Liver (tissue), 8 donors: ENCODE measurements at regions not wholly inside any gene's neighbourhood (a gene's known extent, or its start where the extent isn't known, plus 50 kb on each side); places are given as distances from the start of the nearest gene placed in this dataset.

Experiments
- DNase-seq: peaks from one replicate; pipeline ENCODE4 v3.0.0-alpha.2; 2017; ENCODE audit warnings: low spot score
- H3K27ac ChIP-seq, 2 donors: one replicate each; pipeline ENCODE4 v1.7.0; 2013; ENCODE audit warnings: inconsistent platforms in 2 of 2, low read length in 2 of 2, control low read depth in 1 of 2, low read depth in 1 of 2, mild to moderate bottlenecking in 1 of 2
- H3K27me3 ChIP-seq, 4 donors: one replicate each; pipeline versions ENCODE4 v1.6.1 to v1.7.0; 2013; ENCODE audit warnings: low read length in 3 of 4, inconsistent platforms in 1 of 4, mild to moderate bottlenecking in 1 of 4, moderate library complexity in 1 of 4; ENCODE audit not compliant: control insufficient read depth in 4 of 4, insufficient read depth in 4 of 4
- H3K36me3 ChIP-seq, 4 donors: one replicate each; pipeline versions ENCODE4 v1.6.1 to v1.7.0; 2013; ENCODE audit warnings: low read length in 3 of 4, mild to moderate bottlenecking in 3 of 4, low read depth in 1 of 4, moderate library complexity in 1 of 4; ENCODE audit not compliant: control insufficient read depth in 4 of 4, insufficient read depth in 3 of 4
- H3K4me1 ChIP-seq, 4 donors: one replicate each; pipeline versions ENCODE4 v1.6.1 to v1.7.0; 2013; ENCODE audit warnings: low read length in 3 of 4, mild to moderate bottlenecking in 3 of 4, moderate library complexity in 1 of 4; ENCODE audit not compliant: control insufficient read depth in 4 of 4, insufficient read depth in 4 of 4
- H3K4me3 ChIP-seq, 3 donors: one replicate each; pipeline versions ENCODE4 v1.6.1 to v1.7.0; 2013; ENCODE audit warnings: low read length in 3 of 3, control low read depth in 1 of 3, low read depth in 1 of 3, mild to moderate bottlenecking in 1 of 3
- H3K9ac ChIP-seq, 2 donors: one replicate each; pipeline ENCODE4 v1.7.0; 2013; ENCODE audit warnings: low read length in 2 of 2, mild to moderate bottlenecking in 2 of 2, moderate library complexity in 2 of 2, control low read depth in 1 of 2, low read depth in 1 of 2
- H3K9me3 ChIP-seq, 4 donors: one replicate each; pipeline versions ENCODE4 v1.6.1 to v1.7.0; 2013; ENCODE audit warnings: low read length in 3 of 4; ENCODE audit not compliant: control insufficient read depth in 4 of 4
- CTCF ChIP-seq: fragments of 150-350 bp; IDR thresholded peaks from 2 replicates; pipeline ENCODE4 v1.5.1; 2017; ENCODE audit warnings: improper control_type of control experiment, low read depth, low read length; ENCODE audit not compliant: missing input control
- EGR1 ChIP-seq, 2 donors: IDR thresholded peaks; 2 replicates each; pipeline ENCODE4 v1.6.1; 2016 to 2018; ENCODE audit warnings: antibody characterized with exemption in 2 of 2, low read depth in 2 of 2
- FOXA1 ChIP-seq: IDR thresholded peaks from 2 replicates; pipeline ENCODE4 v1.6.1; 2016; ENCODE audit warnings: antibody characterized with exemption
- HNF4A ChIP-seq, 2 donors: conservative IDR thresholded peaks; 2 replicates each; pipeline ENCODE4 v1.6.1; 2016; ENCODE audit warnings: antibody characterized with exemption in 2 of 2, mild to moderate bottlenecking in 2 of 2
- HNF4G ChIP-seq: IDR thresholded peaks from 2 replicates; pipeline ENCODE4 v1.6.1; 2016; ENCODE audit warnings: antibody characterized with exemption
- JUND ChIP-seq, 2 donors: IDR thresholded peaks; 2 replicates each; pipeline ENCODE4 v1.6.1; 2016; ENCODE audit warnings: antibody characterized with exemption in 2 of 2
- RAD21 ChIP-seq, 2 donors: IDR thresholded peaks; 2 replicates each; pipeline ENCODE4 v1.6.1; 2016; ENCODE audit warnings: antibody characterized with exemption in 2 of 2, mild to moderate bottlenecking in 2 of 2
- RXRA ChIP-seq, 2 donors: IDR thresholded peaks; 2 replicates each; pipeline ENCODE4 v1.6.1; 2017 to 2018; ENCODE audit warnings: antibody characterized with exemption in 2 of 2, mild to moderate bottlenecking in 1 of 2
- SP1 ChIP-seq: IDR thresholded peaks from 2 replicates; pipeline ENCODE4 v1.6.1; 2018; ENCODE audit warnings: antibody characterized with exemption, mild to moderate bottlenecking
- TAF1 ChIP-seq: conservative IDR thresholded peaks from 2 replicates; pipeline ENCODE4 v1.6.1; 2016; ENCODE audit warnings: antibody characterized with exemption, mild to moderate bottlenecking
- WGBS: extraction: QIAGEN DNeasy Blood & Tissue Kit; methylation state at CpG from one replicate; pipeline ENCODE4 v1.1.7; 2013; 5-methylcytosine and 5-hydroxymethylcytosine counted together
- TF ChIP-seq, protein P1 (sequence below): IDR thresholded peaks from 2 replicates; pipeline ENCODE4 v1.6.1; 2016; ENCODE audit warnings: antibody characterized with exemption, mild to moderate bottlenecking
- TF ChIP-seq, protein P2 (sequence below): IDR thresholded peaks from 2 replicates; pipeline ENCODE4 v1.6.1; 2016; ENCODE audit warnings: antibody characterized with exemption
- TF ChIP-seq, protein P3 (sequence below): IDR thresholded peaks from 2 replicates; pipeline ENCODE4 v1.6.1; 2016; ENCODE audit warnings: antibody characterized with exemption
- donor health status: healthy.
- donor health status: healthy.
- donor health status: healthy.
- donor health status: healthy.
- donor health status: healthy.

DNA sequence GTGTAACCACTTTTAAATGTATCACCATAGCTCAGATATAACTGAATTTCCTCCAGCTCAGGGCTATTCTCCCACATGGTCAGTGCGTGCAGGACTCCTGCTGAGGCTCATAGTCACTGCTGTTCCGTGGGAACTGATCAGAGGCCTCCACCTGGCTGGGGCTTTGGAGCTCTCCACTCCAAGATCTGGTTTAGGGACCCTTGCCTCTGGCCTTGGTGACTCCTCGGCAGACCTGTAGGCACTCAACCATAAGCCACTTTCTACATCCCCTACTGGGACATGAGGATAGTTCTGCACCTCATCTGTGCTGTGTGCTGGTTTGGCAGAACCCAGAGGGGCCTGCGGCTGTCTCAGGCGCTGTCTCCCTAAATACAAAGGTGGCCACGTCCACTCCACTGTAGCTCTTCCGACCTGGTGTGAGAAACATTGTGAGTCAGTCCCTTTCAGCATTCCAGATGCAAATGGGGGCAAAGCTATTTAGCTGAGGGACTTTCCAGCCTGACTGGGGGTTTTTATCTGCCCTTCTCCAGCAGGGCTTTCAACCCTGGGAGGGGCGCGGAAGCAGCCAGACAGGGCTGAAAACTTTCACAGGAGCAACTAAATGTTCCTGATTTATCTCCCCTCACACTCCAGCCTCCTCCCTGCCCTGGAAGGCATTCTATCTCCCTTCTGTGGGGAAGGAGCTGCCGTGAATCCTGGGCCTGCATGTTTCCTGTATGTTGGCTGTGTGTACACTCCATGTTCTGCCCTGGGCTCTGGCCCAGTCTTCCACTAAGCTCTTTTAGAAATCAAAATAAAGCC is 218.3 kb upstream of the DAAM1 start:
- Histone ChIP-seq H3K4me1 (no peaks in the 10 kb centered on the region), H3K27me3 (no peaks in the 10 kb centered on the region), H3K27ac (no peak overlapping the region), H3K36me3 (no peaks in the 10 kb centered on the region), H3K9ac (no peak overlapping the region), H3K4me3 (no peak overlapping the region), H3K9me3 (no peaks in the 10 kb centered on the region)
- 76% methylated on average over 10 of the region's 10 CpGs for WGBS
- no peak for DNase-seq
- TF ChIP-seq JUND (IDR thresholded peaks at IDR 0.05) (no peak), SP1 (no peak), HNF4G (no peak), TAF1 (no peak), CTCF (no peak), HNF4A (conservative IDR thresholded peaks at IDR 0.05) (no peak), EGR1 (IDR thresholded peaks at IDR 0.05; ENCODE audit: low read depth in 2 of 2) (no peak), FOXA1 (no peak)
- TF ChIP-seq, protein P1, sequence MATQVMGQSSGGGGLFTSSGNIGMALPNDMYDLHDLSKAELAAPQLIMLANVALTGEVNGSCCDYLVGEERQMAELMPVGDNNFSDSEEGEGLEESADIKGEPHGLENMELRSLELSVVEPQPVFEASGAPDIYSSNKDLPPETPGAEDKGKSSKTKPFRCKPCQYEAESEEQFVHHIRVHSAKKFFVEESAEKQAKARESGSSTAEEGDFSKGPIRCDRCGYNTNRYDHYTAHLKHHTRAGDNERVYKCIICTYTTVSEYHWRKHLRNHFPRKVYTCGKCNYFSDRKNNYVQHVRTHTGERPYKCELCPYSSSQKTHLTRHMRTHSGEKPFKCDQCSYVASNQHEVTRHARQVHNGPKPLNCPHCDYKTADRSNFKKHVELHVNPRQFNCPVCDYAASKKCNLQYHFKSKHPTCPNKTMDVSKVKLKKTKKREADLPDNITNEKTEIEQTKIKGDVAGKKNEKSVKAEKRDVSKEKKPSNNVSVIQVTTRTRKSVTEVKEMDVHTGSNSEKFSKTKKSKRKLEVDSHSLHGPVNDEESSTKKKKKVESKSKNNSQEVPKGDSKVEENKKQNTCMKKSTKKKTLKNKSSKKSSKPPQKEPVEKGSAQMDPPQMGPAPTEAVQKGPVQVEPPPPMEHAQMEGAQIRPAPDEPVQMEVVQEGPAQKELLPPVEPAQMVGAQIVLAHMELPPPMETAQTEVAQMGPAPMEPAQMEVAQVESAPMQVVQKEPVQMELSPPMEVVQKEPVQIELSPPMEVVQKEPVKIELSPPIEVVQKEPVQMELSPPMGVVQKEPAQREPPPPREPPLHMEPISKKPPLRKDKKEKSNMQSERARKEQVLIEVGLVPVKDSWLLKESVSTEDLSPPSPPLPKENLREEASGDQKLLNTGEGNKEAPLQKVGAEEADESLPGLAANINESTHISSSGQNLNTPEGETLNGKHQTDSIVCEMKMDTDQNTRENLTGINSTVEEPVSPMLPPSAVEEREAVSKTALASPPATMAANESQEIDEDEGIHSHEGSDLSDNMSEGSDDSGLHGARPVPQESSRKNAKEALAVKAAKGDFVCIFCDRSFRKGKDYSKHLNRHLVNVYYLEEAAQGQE = no peak

- Histone ChIP-seq H3K9me3 (no peaks in the 10 kb centered on the region), H3K36me3 (no peaks in the 10 kb centered on the region), H3K4me1 (no peaks in the 10 kb centered on the region), H3K4me3 (no peak overlapping the region), H3K27me3 (no peaks in the 10 kb centered on the region), H3K9ac (no peak overlapping the region), H3K27ac (no peak overlapping the region)
- no peak for DNase-seq
- WGBS = 70% methylated on average over 7 of the region's 7 CpGs
- TF ChIP-seq RAD21 (IDR thresholded peaks at IDR 0.05) (no peak), EGR1 (IDR thresholded peaks at IDR 0.05; ENCODE audit: low read depth in 2 of 2) (no peak), CTCF (no peak), HNF4G (no peak), RXRA (IDR thresholded peaks at IDR 0.05) (no peak), HNF4A (conservative IDR thresholded peaks at IDR 0.05) (no peak)
- TF ChIP-seq, protein P2, sequence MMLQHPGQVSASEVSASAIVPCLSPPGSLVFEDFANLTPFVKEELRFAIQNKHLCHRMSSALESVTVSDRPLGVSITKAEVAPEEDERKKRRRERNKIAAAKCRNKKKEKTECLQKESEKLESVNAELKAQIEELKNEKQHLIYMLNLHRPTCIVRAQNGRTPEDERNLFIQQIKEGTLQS = no peak
- TF ChIP-seq, protein P1 = no peak
- TF ChIP-seq, protein P3, sequence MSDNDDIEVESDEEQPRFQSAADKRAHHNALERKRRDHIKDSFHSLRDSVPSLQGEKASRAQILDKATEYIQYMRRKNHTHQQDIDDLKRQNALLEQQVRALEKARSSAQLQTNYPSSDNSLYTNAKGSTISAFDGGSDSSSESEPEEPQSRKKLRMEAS = no peak
Measured at GRCh38 chr14:58972233-58973017, 216.0 kb upstream of the DAAM1 start.
